ENCODE measurements at regions not wholly inside any gene's neighbourhood (a gene's known extent, or its start where the extent isn't known, plus 50 kb on each side); places are given as distances from the start of the nearest gene placed in this dataset.

- DNase-seq = no peak
- H3K27me3 ChIP-seq (ENCODE audit: insufficient read depth, low read length, poor library complexity, severe bottlenecking) = no peaks in the 10 kb centered on the region
- no peaks in the 10 kb centered on the region for H3K36me3 ChIP-seq (ENCODE audit: insufficient read depth, low read length)
- H3K4me1 Mint-ChIP-seq = no peaks in the 10 kb centered on the region
- no peak overlapping the region for H3K4me3 Mint-ChIP-seq
- no peaks in the 10 kb centered on the region for H3K4me1 ChIP-seq (ENCODE audit: insufficient read depth, low read length)
- CTCF ChIA-PET = no interaction called here
- H3K27ac ChIP-seq (ENCODE audit: low read depth, low read length) = no peak overlapping the region
- no peak overlapping the region for H3K27ac Mint-ChIP-seq
- no peaks in the 10 kb centered on the region for H3K27me3 Mint-ChIP-seq
- no peaks in the 10 kb centered on the region for H3K36me3 Mint-ChIP-seq
- H3K4me3 ChIP-seq (ENCODE audit: low read length) = no peak overlapping the region
- peaks cover 3 to 25% (median 23%) of the 10 kb centered on the region in 5 donors for H3K9me3 Mint-ChIP-seq
- POLR2A ChIA-PET = no interaction called here
- H3K9me3 ChIP-seq (ENCODE audit: low read length) = no peaks in the 10 kb centered on the region
Observed at GRCh38 chr18:27696148-27696547, 480.8 kb downstream of the CDH2 start.

DNA sequence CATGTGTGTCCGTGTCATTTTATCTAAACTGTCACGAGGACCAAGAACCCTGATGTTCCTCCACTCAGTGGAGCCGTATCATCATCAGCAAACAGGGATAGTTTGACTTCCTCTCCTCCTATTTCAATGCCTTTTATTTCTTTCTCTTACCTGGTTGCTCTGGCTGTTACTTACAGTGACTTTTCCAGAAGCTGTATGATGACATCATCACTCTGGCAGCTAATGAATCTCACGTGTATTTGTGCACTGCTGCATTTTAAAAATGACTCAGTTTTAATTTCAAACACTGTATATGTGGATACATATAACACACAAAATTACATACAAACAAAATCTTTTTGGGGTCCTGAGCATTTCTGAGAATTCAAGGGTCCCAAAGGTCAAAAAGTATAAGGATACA, 481.4 kb downstream of the CDH2 start:
- no peaks in the 10 kb centered on the region for H3K36me3 ChIP-seq (ENCODE audit: insufficient read depth, low read length)
- H3K4me1 Mint-ChIP-seq = no peaks in the 10 kb centered on the region
- ChIA-PET POLR2A (no interaction called here), CTCF (no interaction called here)
- DNase-seq = no peak
- H3K27me3 ChIP-seq (ENCODE audit: insufficient read depth, low read length, poor library complexity, severe bottlenecking) = no peaks in the 10 kb centered on the region
- no peaks in the 10 kb centered on the region for H3K36me3 Mint-ChIP-seq
- H3K4me3 Mint-ChIP-seq = no peak overlapping the region
- H3K27ac Mint-ChIP-seq = peak overlapping the region in 1 of 8 donors; percentile 65
- H3K9me3 ChIP-seq (ENCODE audit: low read length) = no peaks in the 10 kb centered on the region
- H3K4me1 ChIP-seq (ENCODE audit: insufficient read depth, low read length) = no peaks in the 10 kb centered on the region
- H3K27ac ChIP-seq (ENCODE audit: low read depth, low read length) = no peak overlapping the region
- H3K4me3 ChIP-seq (ENCODE audit: low read length) = no peak overlapping the region
- peaks cover 3 to 25% (median 22%) of the 10 kb centered on the region in 5 donors for H3K9me3 Mint-ChIP-seq
- H3K27me3 Mint-ChIP-seq = no peaks in the 10 kb centered on the region

DNA sequence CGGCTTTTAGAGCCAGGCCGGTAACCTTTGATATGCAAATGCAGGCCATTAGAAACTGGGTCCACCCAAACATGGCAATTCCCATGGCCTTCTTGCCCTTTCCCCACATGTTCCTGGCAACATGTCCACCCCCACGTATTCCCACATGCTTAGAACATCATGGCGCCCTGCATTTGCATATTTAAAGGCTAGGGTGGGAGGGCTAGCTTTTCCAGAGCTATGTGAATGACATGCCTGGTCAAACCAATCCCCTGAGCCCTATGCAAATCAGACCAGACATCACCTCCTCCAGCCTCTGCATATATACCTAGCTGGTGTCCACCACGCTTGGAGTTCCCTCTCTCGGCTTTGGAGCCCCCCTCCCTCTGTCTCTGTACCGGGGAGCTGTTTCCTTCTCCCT, 481.9 kb downstream of the CDH2 start:
- H3K9me3 Mint-ChIP-seq = peaks cover 3 to 22% (median 20%) of the 10 kb centered on the region in 5 donors
- Histone ChIP-seq H3K9me3 (ENCODE audit: low read length) (no peaks in the 10 kb centered on the region), H3K4me1 (ENCODE audit: insufficient read depth, low read length) (no peaks in the 10 kb centered on the region), H3K27me3 (ENCODE audit: insufficient read depth, low read length, poor library complexity, severe bottlenecking) (no peaks in the 10 kb centered on the region), H3K27ac (ENCODE audit: low read depth, low read length) (no peak overlapping the region), H3K36me3 (ENCODE audit: insufficient read depth, low read length) (no peaks in the 10 kb centered on the region), H3K4me3 (ENCODE audit: low read length) (no peak overlapping the region)
- no peak for DNase-seq
- no peaks in the 10 kb centered on the region for H3K36me3 Mint-ChIP-seq
- no peaks in the 10 kb centered on the region for H3K4me1 Mint-ChIP-seq
- H3K27me3 Mint-ChIP-seq = no peaks in the 10 kb centered on the region
- peak overlapping the region in 1 of 8 donors; percentile 65 for H3K27ac Mint-ChIP-seq
- CTCF ChIA-PET = no interaction called here
- POLR2A ChIA-PET = no interaction called here
- H3K4me3 Mint-ChIP-seq = no peak overlapping the region

DNA sequence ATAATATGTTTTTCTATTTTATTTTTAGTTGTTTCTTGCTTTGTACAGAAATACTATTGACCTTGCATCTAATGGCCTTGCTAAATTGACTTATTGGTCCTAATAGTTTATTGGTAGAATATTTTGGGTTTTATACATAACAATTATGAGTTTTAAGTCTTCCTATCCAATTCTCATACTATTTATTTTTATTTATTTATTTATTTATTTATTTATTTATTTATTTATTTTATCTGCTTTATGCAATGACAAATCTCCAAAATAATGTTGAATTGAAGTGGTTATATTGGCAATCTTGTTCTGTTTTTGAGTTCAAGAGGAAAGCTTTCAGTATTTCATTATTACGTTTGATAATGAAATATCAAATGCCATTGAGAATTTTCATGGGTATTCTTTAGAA, 488.3 kb downstream of the CDH2 start:
- H3K4me1 ChIP-seq (ENCODE audit: insufficient read depth, low read length) = no peaks in the 10 kb centered on the region
- no peak for DNase-seq
- Mint-ChIP-seq H3K27ac (no peak overlapping the region), H3K27me3 (no peaks in the 10 kb centered on the region), H3K4me1 (no peaks in the 10 kb centered on the region), H3K9me3 (peaks cover 3 to 41% (median 10%) of the 10 kb centered on the region in 5 donors), H3K36me3 (no peaks in the 10 kb centered on the region), H3K4me3 (no peak overlapping the region)
- no peak overlapping the region for H3K4me3 ChIP-seq (ENCODE audit: low read length)
- H3K27me3 ChIP-seq (ENCODE audit: insufficient read depth, low read length, poor library complexity, severe bottlenecking) = no peaks in the 10 kb centered on the region
- H3K9me3 ChIP-seq (ENCODE audit: low read length) = no peaks in the 10 kb centered on the region
- ChIA-PET POLR2A (no interaction called here), CTCF (no interaction called here)
- no peak overlapping the region for H3K27ac ChIP-seq (ENCODE audit: low read depth, low read length)
- no peaks in the 10 kb centered on the region for H3K36me3 ChIP-seq (ENCODE audit: insufficient read depth, low read length)

DNA sequence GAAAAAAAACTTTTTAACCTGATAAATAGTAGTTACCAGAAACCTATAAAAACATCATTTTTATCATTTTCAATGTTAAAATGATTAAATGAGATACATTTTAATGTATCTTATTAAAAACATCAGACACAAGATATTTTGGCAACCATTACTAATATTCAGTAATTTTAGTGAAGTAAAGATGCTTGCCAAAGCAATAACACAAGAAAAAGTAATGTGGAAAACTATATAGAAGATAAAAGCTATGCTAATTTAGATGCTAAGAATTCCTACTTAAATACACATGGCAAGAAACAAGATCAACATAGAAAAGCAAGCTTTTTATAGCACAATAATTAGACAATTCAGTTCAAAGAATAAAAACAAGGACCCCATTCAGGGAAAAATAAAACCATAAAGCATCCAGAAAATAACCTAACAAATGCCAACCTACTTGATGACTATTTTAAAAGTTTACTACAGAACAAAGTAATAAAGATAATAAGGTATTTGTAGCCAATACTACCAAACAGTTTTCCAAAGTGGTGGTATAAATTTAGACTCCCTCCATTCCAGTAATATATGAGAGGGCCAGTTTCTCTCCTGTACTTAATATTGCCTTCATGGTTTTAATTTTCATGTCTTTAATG, 489.5 kb downstream of the CDH2 start:
- H3K36me3 Mint-ChIP-seq = no peaks in the 10 kb centered on the region
- peaks cover 3 to 50% (median 7%) of the 10 kb centered on the region in 5 donors for H3K9me3 Mint-ChIP-seq
- no peaks in the 10 kb centered on the region for H3K27me3 Mint-ChIP-seq
- Histone ChIP-seq H3K27ac (ENCODE audit: low read depth, low read length) (no peak overlapping the region), H3K9me3 (ENCODE audit: low read length) (no peaks in the 10 kb centered on the region), H3K27me3 (ENCODE audit: insufficient read depth, low read length, poor library complexity, severe bottlenecking) (no peaks in the 10 kb centered on the region), H3K4me3 (ENCODE audit: low read length) (no peak overlapping the region), H3K36me3 (ENCODE audit: insufficient read depth, low read length) (no peaks in the 10 kb centered on the region), H3K4me1 (ENCODE audit: insufficient read depth, low read length) (no peaks in the 10 kb centered on the region)
- H3K4me1 Mint-ChIP-seq = no peaks in the 10 kb centered on the region
- H3K27ac Mint-ChIP-seq = no peak overlapping the region
- H3K4me3 Mint-ChIP-seq = no peak overlapping the region
- CTCF ChIA-PET = no interaction called here
- POLR2A ChIA-PET = no interaction called here
- DNase-seq = no peak

- Histone ChIP-seq H3K36me3 (ENCODE audit: insufficient read depth, low read length) (no peaks in the 10 kb centered on the region), H3K9me3 (ENCODE audit: low read length) (no peaks in the 10 kb centered on the region), H3K27ac (ENCODE audit: low read depth, low read length) (no peak overlapping the region), H3K4me3 (ENCODE audit: low read length) (no peak overlapping the region), H3K27me3 (ENCODE audit: insufficient read depth, low read length, poor library complexity, severe bottlenecking) (no peaks in the 10 kb centered on the region), H3K4me1 (ENCODE audit: insufficient read depth, low read length) (no peaks in the 10 kb centered on the region)
- Mint-ChIP-seq H3K4me1 (no peaks in the 10 kb centered on the region), H3K4me3 (no peak overlapping the region), H3K36me3 (no peaks in the 10 kb centered on the region), H3K27me3 (no peaks in the 10 kb centered on the region), H3K27ac (no peak overlapping the region), H3K9me3 (peaks cover 3 to 43% (median 7%) of the 10 kb centered on the region in 5 donors)
- POLR2A ChIA-PET = no interaction called here
- CTCF ChIA-PET = no interaction called here
- no peak for DNase-seq
Observed at GRCh38 chr18:27685807-27686412, 491.0 kb downstream of the CDH2 start.

GRCh38 chr18:27685091-27685490, 491.8 kb downstream of the CDH2 start:
- ChIA-PET POLR2A (no interaction called here), CTCF (no interaction called here)
- no peak overlapping the region for H3K4me3 Mint-ChIP-seq
- peak overlapping the region in 1 of 8 donors; percentile 58 for H3K27ac Mint-ChIP-seq
- no peaks in the 10 kb centered on the region for H3K36me3 ChIP-seq (ENCODE audit: insufficient read depth, low read length)
- H3K4me3 ChIP-seq (ENCODE audit: low read length) = no peak overlapping the region
- H3K36me3 Mint-ChIP-seq = no peaks in the 10 kb centered on the region
- H3K27ac ChIP-seq (ENCODE audit: low read depth, low read length) = no peak overlapping the region
- peaks cover 3 to 51% (median 7%) of the 10 kb centered on the region in 5 donors for H3K9me3 Mint-ChIP-seq
- no peaks in the 10 kb centered on the region for H3K4me1 Mint-ChIP-seq
- H3K9me3 ChIP-seq (ENCODE audit: low read length) = no peaks in the 10 kb centered on the region
- no peaks in the 10 kb centered on the region for H3K27me3 Mint-ChIP-seq
- no peaks in the 10 kb centered on the region for H3K27me3 ChIP-seq (ENCODE audit: insufficient read depth, low read length, poor library complexity, severe bottlenecking)
- no peak for DNase-seq
- H3K4me1 ChIP-seq (ENCODE audit: insufficient read depth, low read length) = no peaks in the 10 kb centered on the region

DNA sequence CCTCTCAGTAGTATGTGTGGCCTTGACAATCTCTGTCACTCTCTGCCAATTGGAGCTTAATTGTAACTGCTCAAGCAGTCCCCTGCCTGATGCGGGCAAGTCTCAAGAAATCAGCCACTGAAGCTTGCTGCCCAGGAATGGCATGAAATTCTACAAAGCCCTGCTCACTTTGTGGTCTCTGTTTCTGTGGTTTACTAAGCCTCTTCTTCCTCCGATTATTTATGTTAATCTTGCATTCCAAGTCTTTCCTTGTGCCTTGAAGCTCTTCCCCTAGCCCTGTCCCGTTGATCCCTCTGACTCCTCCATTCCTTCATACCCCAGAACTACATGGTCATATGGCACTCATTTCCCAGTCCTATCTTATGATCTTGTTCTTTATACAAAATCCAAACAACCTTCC, 489.3 kb upstream of the CHST9 start:
- Mint-ChIP-seq H3K4me3 (no peak overlapping the region), H3K9me3 (peaks cover 5 to 17% (median 10%) of the 10 kb centered on the region in 5 donors), H3K36me3 (no peaks in the 10 kb centered on the region), H3K27me3 (no peaks in the 10 kb centered on the region), H3K4me1 (no peaks in the 10 kb centered on the region), H3K27ac (no peak overlapping the region)
- H3K4me3 ChIP-seq (ENCODE audit: low read length) = no peak overlapping the region
- H3K27me3 ChIP-seq (ENCODE audit: insufficient read depth, low read length, poor library complexity, severe bottlenecking) = no peaks in the 10 kb centered on the region
- ChIA-PET CTCF (no interaction called here), POLR2A (no interaction called here)
- no peaks in the 10 kb centered on the region for H3K36me3 ChIP-seq (ENCODE audit: insufficient read depth, low read length)
- no peak for DNase-seq
- H3K27ac ChIP-seq (ENCODE audit: low read depth, low read length) = no peak overlapping the region
- H3K4me1 ChIP-seq (ENCODE audit: insufficient read depth, low read length) = no peaks in the 10 kb centered on the region
- H3K9me3 ChIP-seq (ENCODE audit: low read length) = no peaks in the 10 kb centered on the region

Data from CD8-positive, alpha-beta memory T cell (primary cell).